ENCODE measurements at regions not wholly inside any gene's neighbourhood (a gene's known extent, or its start where the extent isn't known, plus 50 kb on each side); places are given as distances from the start of the nearest gene placed in this dataset.
"Not testable (repeated sequence)": the region's sequence is repeated elsewhere in the genome, so short reads cannot be mapped to it uniquely, and the experiment has no call there.

- DNase-seq: no peak
Measured at GRCh38 chr3:98705212-98705611, 57.9 kb upstream of the ST3GAL6 start.

DNA sequence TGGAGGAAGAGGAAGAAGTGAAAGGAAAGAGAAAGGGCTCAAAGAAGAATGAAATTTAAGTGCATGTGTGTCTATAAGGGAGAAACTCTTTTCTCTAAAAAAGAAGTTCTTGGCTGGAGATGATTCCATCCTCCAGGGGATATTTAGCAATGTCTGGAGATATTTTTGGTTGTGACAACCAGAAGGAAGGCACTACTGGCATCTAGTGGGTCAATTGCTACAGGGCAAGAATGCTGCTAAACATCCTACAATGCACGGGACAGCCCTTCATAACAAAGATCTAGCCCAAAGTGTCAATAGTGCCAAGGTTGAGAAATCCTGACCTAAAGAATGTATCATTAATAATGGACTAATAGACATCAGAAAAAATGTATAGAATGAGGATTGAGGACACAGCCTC lies 57.4 kb upstream of the ST3GAL6 start:
- DNase-seq: no peak

DNA sequence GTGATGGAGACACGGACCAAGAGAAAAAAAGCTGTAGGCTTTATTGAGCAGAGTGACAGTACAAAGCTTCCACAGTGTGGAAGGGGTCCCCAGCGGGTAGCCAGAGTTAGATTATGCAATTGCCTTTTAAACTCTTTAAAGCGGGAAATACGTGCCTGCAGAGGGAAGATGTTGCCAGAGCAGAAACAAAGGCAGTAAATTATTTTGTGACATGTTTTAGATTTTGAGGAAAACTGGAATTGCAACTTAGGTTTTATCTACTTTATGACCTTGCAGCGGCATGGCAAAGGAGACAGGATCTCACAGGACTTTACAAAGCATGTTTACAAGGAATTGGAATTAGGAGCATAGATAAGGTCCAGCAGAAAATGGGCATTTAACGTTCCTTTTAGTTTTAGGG lies 54.5 kb upstream of the ST3GAL6 start:
- not testable (repeated sequence) for DNase-seq

DNA sequence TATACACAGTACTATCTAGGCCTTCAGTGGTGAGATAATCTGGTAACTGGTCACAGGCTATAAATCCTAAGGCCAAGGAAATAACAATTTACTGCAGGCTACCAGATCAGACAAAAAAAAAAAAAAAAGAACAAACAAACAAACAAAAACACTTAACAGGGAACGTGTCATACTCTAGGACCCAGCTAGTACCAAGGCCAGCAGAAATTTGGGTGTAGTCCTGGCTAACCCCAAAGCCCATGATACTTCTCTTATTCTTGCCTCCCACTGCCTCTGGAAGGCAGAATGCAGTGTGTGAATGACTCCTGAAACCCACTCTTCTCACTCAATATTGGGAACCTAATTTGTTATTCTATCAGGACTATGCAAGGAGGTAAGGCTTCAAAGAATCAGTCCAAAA lies 53.7 kb upstream of the ST3GAL6 start:
- no peak for DNase-seq

DNA sequence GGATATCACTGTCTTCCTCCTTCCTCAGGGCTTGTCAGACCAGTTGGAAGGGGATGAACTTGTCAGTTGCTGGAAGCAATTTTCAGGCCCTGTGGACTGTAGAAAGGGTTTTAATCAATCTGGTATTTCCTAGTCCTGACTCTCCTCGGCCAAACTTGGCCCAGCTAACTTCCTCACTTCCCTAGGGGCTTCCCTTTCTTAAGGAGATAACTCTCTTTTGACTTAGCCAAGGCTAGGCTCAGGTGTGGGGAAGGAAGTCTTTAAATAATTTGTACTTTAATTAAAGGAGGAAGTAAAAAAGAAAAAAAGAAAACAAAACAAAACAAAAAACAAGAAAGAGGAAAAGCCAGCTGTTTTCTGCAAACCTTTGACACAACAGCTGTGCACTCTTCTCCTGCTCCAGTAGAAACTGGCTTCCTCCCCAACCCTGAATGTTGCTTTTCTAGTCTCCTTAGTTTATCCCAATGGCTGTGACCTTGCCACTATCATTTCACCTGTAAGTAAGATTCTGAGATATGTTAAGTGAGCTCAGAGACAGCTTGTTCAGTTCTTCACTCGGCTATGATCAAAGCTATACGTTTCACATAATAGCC lies 53.0 kb upstream of the ST3GAL6 start:
- no peak for DNase-seq

- DNase-seq: no peak
Measured at GRCh38 chr3:98711426-98711825, 51.7 kb upstream of the ST3GAL6 start.

DNA sequence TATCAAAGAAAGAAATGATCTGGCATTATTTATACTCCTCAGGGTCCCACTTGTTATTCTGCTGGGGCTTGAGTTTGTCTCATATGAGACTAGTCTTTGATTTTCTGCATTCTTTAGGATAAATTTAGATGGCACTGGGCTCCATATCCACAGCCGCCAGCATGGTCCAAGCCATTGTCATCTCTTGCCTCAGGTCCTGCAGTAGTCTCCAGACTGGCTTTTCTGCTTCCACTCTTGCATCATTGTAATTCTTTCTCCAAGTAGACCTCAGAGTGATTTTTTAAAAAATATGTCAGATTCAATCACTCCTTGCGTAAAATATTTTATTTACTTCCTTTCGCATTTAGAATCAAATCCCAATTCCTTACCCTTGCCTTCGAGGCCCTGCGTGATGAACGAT lies 50.4 kb upstream of the ST3GAL6 start:
- DNase-seq: no peak

DNA sequence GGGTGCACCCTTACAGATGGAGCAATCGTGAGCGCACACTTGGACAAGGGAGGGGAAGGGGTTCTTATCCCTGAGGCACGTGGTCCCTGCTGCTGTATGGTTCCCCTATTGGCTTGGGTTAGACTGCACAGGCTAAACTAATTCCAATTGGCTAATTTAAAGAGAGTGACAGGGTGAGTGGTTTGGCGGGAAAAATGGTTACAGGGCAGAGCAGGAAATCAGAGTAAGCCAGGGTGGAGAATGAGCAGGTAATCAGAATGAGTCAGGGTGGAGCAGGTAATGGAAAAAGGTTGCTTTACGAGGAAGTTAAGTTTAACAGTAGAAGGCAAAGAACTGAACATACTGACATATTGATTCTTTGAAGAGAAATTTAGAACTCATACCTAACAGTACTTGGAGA lies 49.8 kb upstream of the ST3GAL6 start:
- not testable (repeated sequence) for DNase-seq
